Psoas muscle (tissue), 7 donors: ENCODE measurements at regions not wholly inside any gene's neighbourhood (a gene's known extent, or its start where the extent isn't known, plus 50 kb on each side); places are given as distances from the start of the nearest gene placed in this dataset.

ENCODE experiments used
- ATAC-seq, 4 donors: fragments of 200-7000 bp; cut with Tn5 transposase; one replicate each; pipeline ENCODE4 v1.9.1; 2020; ENCODE audit warnings: moderate library complexity in 3 of 4, mild to moderate bottlenecking in 2 of 4
- DNase-seq, 2 donors: peaks; one replicate each; pipeline ENCODE4 v3.0.0-alpha.2; 2020
- H3K27ac ChIP-seq: fragments of 200-600 bp; one replicate; pipeline ENCODE4 v1.8.0; 2022
- H3K27me3 ChIP-seq, 3 donors: fragments of 200-600 bp in 1 of 3; one replicate each; pipeline versions ENCODE4 v1.6.1 to v1.8.0; 2013 to 2022; ENCODE audit warnings: low read length in 2 of 3, mild to moderate bottlenecking in 2 of 3, moderate library complexity in 1 of 3; ENCODE audit not compliant: insufficient read depth in 3 of 3
- H3K36me3 ChIP-seq, 2 donors: fragments of 200-600 bp in 1 of 2; one replicate each; pipeline versions ENCODE4 v1.6.1 to v1.8.0; 2013 to 2022; ENCODE audit warnings: low read depth in 1 of 2, mild to moderate bottlenecking in 1 of 2, moderate library complexity in 1 of 2; ENCODE audit not compliant: insufficient read depth in 1 of 2
- H3K4me1 ChIP-seq: fragments of 200-600 bp; one replicate; pipeline ENCODE4 v1.8.0; 2022
- H3K4me3 ChIP-seq: fragments of 200-600 bp; one replicate; pipeline ENCODE4 v1.8.0; 2022; ENCODE audit warnings: mild to moderate bottlenecking
- H3K9me3 ChIP-seq: fragments of 200-600 bp; one replicate; pipeline ENCODE4 v1.8.0; 2022
- CTCF ChIP-seq: fragments of 200-600 bp; IDR thresholded peaks from one replicate; pipeline ENCODE4 v1.8.0; 2022; ENCODE audit warnings: antibody characterized with exemption
- WGBS, 3 donors: extraction: QIAGEN DNeasy Blood & Tissue Kit; methylation state at CpG; one replicate each; pipeline versions ENCODE4 v1.1.6 to v1.1.7; 2013; 5-methylcytosine and 5-hydroxymethylcytosine counted together
- intact Hi-C, 2 donors: fragments of 100-400 bp; cut with DNase I; formaldehyde crosslinking; loops; one replicate each; pipeline versions ENCODE4 v1.11.0 to v1.14.2; 2022
- donor health status: healthy with polysubstance abuse.
- donor health status: DM: no; HTN: no; CAD: no; lungs with moderate emphysema.
- donor health status: Bipolar disorder and iron deficiency.
- donor health status: healthy.
- donor health status: DM: yes; HTN: yes; CAD: no.
- donor health status: DM: no; HTN: no; CAD: no.
- donor health status: DM: yes; HTN: yes; CAD: no.

GRCh38 chr18:51337406-51337805 is 139.9 kb upstream of the MEX3C start:
- H3K27me3 ChIP-seq = no peaks in the 10 kb centered on the region
- DNase-seq = no peak
- H3K4me1 ChIP-seq = no peaks in the 10 kb centered on the region
- intact Hi-C loops = no loop called here
- no peak overlapping the region for H3K27ac ChIP-seq
- H3K9me3 ChIP-seq = no peaks in the 10 kb centered on the region
- WGBS, 3 donors = 40 to 78% (median 57%) methylated on average over 2 of the region's 2 CpGs
- H3K36me3 ChIP-seq = no peaks in the 10 kb centered on the region
- TF ChIP-seq CTCF = no peak
- no peak overlapping the region for H3K4me3 ChIP-seq
- no peak for ATAC-seq

GRCh38 chr18:51339856-51340255 is 142.4 kb upstream of the MEX3C start:
- Histone ChIP-seq H3K9me3 (no peaks in the 10 kb centered on the region), H3K4me3 (no peak overlapping the region), H3K4me1 (no peaks in the 10 kb centered on the region), H3K27me3 (no peaks in the 10 kb centered on the region), H3K27ac (no peak overlapping the region), H3K36me3 (no peaks in the 10 kb centered on the region)
- 83 to 94% (median 88%) methylated on average over 2 of the region's 2 CpGs for WGBS, 3 donors
- TF ChIP-seq CTCF = no peak
- intact Hi-C loops = no loop called here
- ATAC-seq (no peak), DNase-seq (no peak)

GRCh38 chr18:51340332-51340731 is 142.9 kb upstream of the MEX3C start:
- TF ChIP-seq CTCF = no peak
- Histone ChIP-seq H3K4me1 (no peaks in the 10 kb centered on the region), H3K27me3 (no peaks in the 10 kb centered on the region), H3K4me3 (no peak overlapping the region), H3K36me3 (no peaks in the 10 kb centered on the region), H3K27ac (no peak overlapping the region), H3K9me3 (no peaks in the 10 kb centered on the region)
- intact Hi-C loops = no loop called here
- 94 to 97% (median 94%) methylated on average over 1 of the region's 1 CpG for WGBS, 3 donors
- ATAC-seq (no peak), DNase-seq (no peak)

DNA sequence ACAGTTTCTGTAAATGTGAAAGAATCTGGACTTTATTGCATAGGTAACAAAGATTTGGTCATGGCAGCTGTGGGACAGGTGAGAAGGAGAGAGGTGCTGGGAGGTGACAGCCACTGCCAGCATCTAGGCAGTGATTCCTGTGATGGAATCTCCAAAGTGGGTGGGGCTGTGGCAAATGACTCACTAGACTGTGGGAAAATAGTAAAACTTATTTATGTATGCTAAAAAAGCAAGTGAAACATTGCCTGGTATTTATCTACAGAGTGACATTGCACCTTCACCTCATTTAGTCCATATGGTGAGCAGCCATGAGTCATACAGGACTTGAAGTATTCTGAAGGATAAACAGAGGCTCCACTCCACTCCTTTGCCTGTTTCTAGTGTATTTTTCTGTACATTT is 145.3 kb upstream of the MEX3C start:
- no peak for ATAC-seq

More for the DNA sequence above, 145.3 kb upstream of the MEX3C start:
- intact Hi-C loops = no loop called here
- Histone ChIP-seq H3K27me3 (no peaks in the 10 kb centered on the region), H3K36me3 (no peaks in the 10 kb centered on the region), H3K27ac (no peak overlapping the region), H3K4me3 (no peak overlapping the region), H3K9me3 (no peaks in the 10 kb centered on the region), H3K4me1 (no peaks in the 10 kb centered on the region)
- no peak for DNase-seq
- TF ChIP-seq CTCF = no peak
